Suprapubic skin (tissue), 3 donors: ENCODE measurements at regions not wholly inside any gene's neighbourhood (a gene's known extent, or its start where the extent isn't known, plus 50 kb on each side); places are given as distances from the start of the nearest gene placed in this dataset.

Experiments
- EP300 ChIP-seq: sonication (generic); formaldehyde crosslinking; IDR thresholded peaks from one replicate; pipeline ENCODE4 v1.6.1; 2017; ENCODE audit warnings: antibody characterized with exemption
- POLR2A ChIP-seq, 2 donors: fragments of 450-650 bp; IDR thresholded peaks; one replicate each; pipeline ENCODE4 v1.6.1; 2017; ENCODE audit warnings: antibody characterized with exemption in 2 of 2, mild to moderate bottlenecking in 2 of 2, moderate library complexity in 2 of 2
- TF ChIP-seq, protein P1 (sequence below), 2 donors: fragments of 200-600 bp in 1 of 2; fragments of 450-650 bp in 1 of 2; sonication (generic) in 1 of 2; IDR thresholded peaks; one replicate each; pipeline ENCODE4 v1.5.1; 2016 to 2019; ENCODE audit warnings: antibody characterized with exemption in 2 of 2, mild to moderate bottlenecking in 1 of 2, moderate library complexity in 1 of 2

DNA sequence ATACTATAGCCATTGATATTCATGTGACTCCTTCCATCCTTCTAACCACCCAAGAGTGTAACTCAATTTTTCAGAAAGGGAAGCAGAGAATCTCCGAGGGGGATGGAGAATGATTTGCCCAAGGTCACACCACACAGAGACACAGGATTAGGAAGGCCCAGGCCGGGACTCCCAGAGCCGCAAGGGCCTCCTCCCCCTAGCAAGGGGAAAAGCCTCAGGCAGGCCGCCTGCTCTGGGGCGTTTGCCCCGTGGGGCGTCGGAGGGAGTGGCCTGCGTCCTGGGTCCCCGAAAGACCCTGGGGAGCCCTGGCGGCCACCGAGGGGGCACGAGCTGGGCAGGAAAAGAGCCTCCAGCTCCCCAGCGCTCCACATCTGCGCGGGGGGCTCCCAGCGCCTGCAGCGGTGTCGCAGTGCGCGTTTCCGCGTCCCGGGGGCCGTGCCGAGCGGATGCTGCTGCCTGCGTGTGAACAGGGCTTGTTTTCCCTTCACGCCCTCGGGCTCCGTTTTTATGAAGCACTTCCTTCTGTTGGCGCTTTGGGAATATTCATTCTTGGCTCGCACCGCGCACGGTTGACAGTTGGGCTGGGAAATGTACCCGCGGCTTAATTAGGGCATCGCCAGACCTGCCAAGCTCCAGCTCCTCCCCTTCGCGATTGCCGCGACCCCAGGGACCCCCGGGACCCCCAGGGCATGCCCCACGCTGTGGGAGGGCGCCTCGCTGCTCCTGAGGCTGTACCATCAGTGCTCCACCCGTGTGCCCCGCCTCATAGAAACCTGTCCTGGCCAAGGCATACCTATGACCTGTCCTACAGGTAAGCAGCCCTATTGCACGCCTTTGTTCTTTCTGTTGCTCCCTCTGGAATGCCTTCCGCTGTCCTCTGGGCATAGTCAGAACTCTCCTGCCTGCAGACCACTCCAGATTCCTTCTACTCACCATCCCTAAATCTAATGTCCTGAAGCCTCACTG, 158.9 kb upstream of the GLI2 start:
- TF ChIP-seq, protein P1, sequence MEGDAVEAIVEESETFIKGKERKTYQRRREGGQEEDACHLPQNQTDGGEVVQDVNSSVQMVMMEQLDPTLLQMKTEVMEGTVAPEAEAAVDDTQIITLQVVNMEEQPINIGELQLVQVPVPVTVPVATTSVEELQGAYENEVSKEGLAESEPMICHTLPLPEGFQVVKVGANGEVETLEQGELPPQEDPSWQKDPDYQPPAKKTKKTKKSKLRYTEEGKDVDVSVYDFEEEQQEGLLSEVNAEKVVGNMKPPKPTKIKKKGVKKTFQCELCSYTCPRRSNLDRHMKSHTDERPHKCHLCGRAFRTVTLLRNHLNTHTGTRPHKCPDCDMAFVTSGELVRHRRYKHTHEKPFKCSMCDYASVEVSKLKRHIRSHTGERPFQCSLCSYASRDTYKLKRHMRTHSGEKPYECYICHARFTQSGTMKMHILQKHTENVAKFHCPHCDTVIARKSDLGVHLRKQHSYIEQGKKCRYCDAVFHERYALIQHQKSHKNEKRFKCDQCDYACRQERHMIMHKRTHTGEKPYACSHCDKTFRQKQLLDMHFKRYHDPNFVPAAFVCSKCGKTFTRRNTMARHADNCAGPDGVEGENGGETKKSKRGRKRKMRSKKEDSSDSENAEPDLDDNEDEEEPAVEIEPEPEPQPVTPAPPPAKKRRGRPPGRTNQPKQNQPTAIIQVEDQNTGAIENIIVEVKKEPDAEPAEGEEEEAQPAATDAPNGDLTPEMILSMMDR (IDR thresholded peaks at IDR 0.05), result no peak
- TF ChIP-seq POLR2A (IDR thresholded peaks at IDR 0.05) (no peak), EP300 (no peak)
